ENCODE measurements at regions not wholly inside any gene's neighbourhood (a gene's known extent, or its start where the extent isn't known, plus 50 kb on each side); places are given as distances from the start of the nearest gene placed in this dataset.

DNA sequence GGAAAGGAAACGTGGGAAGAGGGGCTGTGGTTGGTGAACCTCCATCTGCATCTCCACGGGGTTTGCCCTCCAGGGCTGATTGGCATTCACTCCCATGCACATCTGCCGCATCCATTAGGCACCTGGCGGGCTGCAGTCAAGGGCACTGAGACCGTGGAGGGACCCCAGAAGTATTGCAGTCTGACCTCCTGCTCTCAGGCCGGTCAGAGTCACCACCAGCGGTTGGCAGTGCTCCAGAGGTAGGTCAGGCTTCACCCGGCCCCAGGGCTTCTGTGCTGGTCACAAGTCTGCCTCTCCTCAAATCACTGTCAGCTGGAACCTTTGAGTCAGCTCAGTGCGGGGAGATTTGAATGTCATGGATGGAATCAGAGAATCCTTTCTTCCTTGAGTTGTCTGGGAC, 132.3 kb downstream of the PAPOLA start:
- DNase-seq: no peak
- Histone ChIP-seq H2BK120ac (ENCODE audit: low read depth, low read length, poor library complexity, severe bottlenecking) (no peak overlapping the region), H3K4me2 (ENCODE audit: insufficient read depth, insufficient read length, low read length) (no peak overlapping the region), H3K9ac (ENCODE audit: extremely low read depth, insufficient read length, low read length) (no peak overlapping the region), H3K27me3 (ENCODE audit: insufficient read depth, low read length) (no peaks in the 10 kb centered on the region), H2AK5ac (ENCODE audit: insufficient read length, low read length) (no peak overlapping the region), H3K14ac (ENCODE audit: insufficient read depth, low read length) (no peak overlapping the region), H4K8ac (replicated peaks; ENCODE audit: insufficient read length, low read depth, low read length) (no peak overlapping the region), H3K79me1 (ENCODE audit: insufficient read depth, low read depth, low read length, poor library complexity, severe bottlenecking) (no peaks in the 10 kb centered on the region), H3K9me3 (ENCODE audit: control insufficient read depth, low read depth, low read length) (no peaks in the 10 kb centered on the region), H3K18ac (ENCODE audit: insufficient read length, low read depth, low read length) (no peak overlapping the region), H2BK20ac (ENCODE audit: low read depth, low read length, poor library complexity, severe bottlenecking) (no peak overlapping the region), H2BK15ac (ENCODE audit: low read depth, low read length) (no peak overlapping the region), H3K23ac (ENCODE audit: insufficient read length, low read depth, low read length) (no peak overlapping the region), H3K79me2 (ENCODE audit: insufficient read depth, low read length) (no peaks in the 10 kb centered on the region), H3K23me2 (ENCODE audit: insufficient read length, low read depth, low read length, poor library complexity, severe bottlenecking) (no peaks in the 10 kb centered on the region), H4K91ac (ENCODE audit: insufficient read length, low read depth, low read length) (no peak overlapping the region), H3K4ac (ENCODE audit: low read depth, low read length) (no peak overlapping the region), H3K56ac (ENCODE audit: insufficient read length, low read depth, low read length) (no peak overlapping the region), H3K4me1 (ENCODE audit: insufficient read depth, low read length) (no peaks in the 10 kb centered on the region), H2BK12ac (ENCODE audit: insufficient read length, low read depth, low read length) (no peak overlapping the region), H4K5ac (ENCODE audit: insufficient read length, low read depth, low read length) (no peak overlapping the region), H2AFZ (ENCODE audit: low read length) (no peak overlapping the region), H3K27ac (ENCODE audit: insufficient read length, low read depth, low read length) (no peak overlapping the region), H4K20me1 (ENCODE audit: control insufficient read depth, insufficient read depth, insufficient read length) (no peaks in the 10 kb centered on the region), H3T11ph (ENCODE audit: low read length) (no peak overlapping the region), H2BK5ac (ENCODE audit: insufficient read length, low read length) (no peak overlapping the region)
- WGBS (ENCODE audit: extremely low coverage, insufficient read length, low lambda C conversion rate): no CpG with 5 or more reads among the region's 9 CpGs
- Mint-ChIP-seq H3K36me3 (ENCODE audit: insufficient read depth in 1 of 3, low read depth in 3 of 3) (no peaks in the 10 kb centered on the region), H3K4me1 (no peaks in the 10 kb centered on the region), H3K9me3 (no peaks in the 10 kb centered on the region; a peak in 2 of 5 replicates), H3K4me3 (no peak overlapping the region), H3K27ac (no peak overlapping the region), H3K27me3 (ENCODE audit: low read depth) (peaks cover 11% of the 10 kb centered on the region)
- TF ChIP-seq, protein P1, sequence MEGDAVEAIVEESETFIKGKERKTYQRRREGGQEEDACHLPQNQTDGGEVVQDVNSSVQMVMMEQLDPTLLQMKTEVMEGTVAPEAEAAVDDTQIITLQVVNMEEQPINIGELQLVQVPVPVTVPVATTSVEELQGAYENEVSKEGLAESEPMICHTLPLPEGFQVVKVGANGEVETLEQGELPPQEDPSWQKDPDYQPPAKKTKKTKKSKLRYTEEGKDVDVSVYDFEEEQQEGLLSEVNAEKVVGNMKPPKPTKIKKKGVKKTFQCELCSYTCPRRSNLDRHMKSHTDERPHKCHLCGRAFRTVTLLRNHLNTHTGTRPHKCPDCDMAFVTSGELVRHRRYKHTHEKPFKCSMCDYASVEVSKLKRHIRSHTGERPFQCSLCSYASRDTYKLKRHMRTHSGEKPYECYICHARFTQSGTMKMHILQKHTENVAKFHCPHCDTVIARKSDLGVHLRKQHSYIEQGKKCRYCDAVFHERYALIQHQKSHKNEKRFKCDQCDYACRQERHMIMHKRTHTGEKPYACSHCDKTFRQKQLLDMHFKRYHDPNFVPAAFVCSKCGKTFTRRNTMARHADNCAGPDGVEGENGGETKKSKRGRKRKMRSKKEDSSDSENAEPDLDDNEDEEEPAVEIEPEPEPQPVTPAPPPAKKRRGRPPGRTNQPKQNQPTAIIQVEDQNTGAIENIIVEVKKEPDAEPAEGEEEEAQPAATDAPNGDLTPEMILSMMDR (conservative IDR thresholded peaks at IDR 0.05): no peak

Measured in H9 (cell line).